Activated effector memory CD4-positive, alpha-beta T cell treated with anti-CD3 and anti-CD28 coated beads, Interleukin-2, amount 50 U/mL, for 16 hours (primary cell): ENCODE measurements at regions not wholly inside any gene's neighbourhood (a gene's known extent, or its start where the extent isn't known, plus 50 kb on each side); places are given as distances from the start of the nearest gene placed in this dataset.
"Not testable (repeated sequence)": the region's sequence is repeated elsewhere in the genome, so short reads cannot be mapped to it uniquely, and the experiment has no call there.

ENCODE experiments used
- DNase-seq: peaks from one replicate; pipeline ENCODE4 v3.0.0-alpha.2; 2020

GRCh38 chr10:121312587-121312986 is 285.7 kb downstream of the FGFR2 start:
- DNase-seq, result no peak

GRCh38 chr10:121313119-121313875 is 284.9 kb downstream of the FGFR2 start:
- DNase-seq, result no peak

GRCh38 chr10:121316432-121316831 is 281.8 kb downstream of the FGFR2 start:
- DNase-seq, result no peak

- DNase-seq, result no peak
These were observed 280.9 kb downstream of the FGFR2 start for GRCh38 chr10:121317374-121317773.

GRCh38 chr10:121322046-121322445 is 276.2 kb downstream of the FGFR2 start:
- DNase-seq, result no peak

- no peak for DNase-seq
These were observed 275.5 kb downstream of the FGFR2 start for GRCh38 chr10:121322776-121323175.

GRCh38 chr10:121323443-121323842 is 274.8 kb downstream of the FGFR2 start:
- no peak for DNase-seq

- DNase-seq, result no peak
These were observed 273.5 kb downstream of the FGFR2 start for GRCh38 chr10:121324678-121325213.

- DNase-seq, result no peak
These were observed 272.6 kb downstream of the FGFR2 start for GRCh38 chr10:121325490-121326231.

- DNase-seq, result no peak
These were observed 271.3 kb downstream of the FGFR2 start for GRCh38 chr10:121326905-121327304.

GRCh38 chr10:121327727-121328126 is 270.5 kb downstream of the FGFR2 start:
- DNase-seq, result no peak

GRCh38 chr10:121329631-121330030 is 268.6 kb downstream of the FGFR2 start:
- not testable (repeated sequence) for DNase-seq

GRCh38 chr10:121330563-121330962 is 267.7 kb downstream of the FGFR2 start:
- no peak for DNase-seq

GRCh38 chr10:121332353-121332752 is 265.9 kb downstream of the FGFR2 start:
- DNase-seq, result no peak

- no peak for DNase-seq
These were observed 265.1 kb downstream of the FGFR2 start for GRCh38 chr10:121332829-121333765.

- DNase-seq, result no peak
These were observed 262.8 kb downstream of the FGFR2 start for GRCh38 chr10:121335386-121335925.

- DNase-seq, result no peak
These were observed 260.8 kb downstream of the FGFR2 start for GRCh38 chr10:121337427-121337826.

- DNase-seq, result no peak
These were observed 259.9 kb downstream of the FGFR2 start for GRCh38 chr10:121338206-121338980.

- no peak for DNase-seq
These were observed 259.1 kb downstream of the FGFR2 start for GRCh38 chr10:121339114-121339513.

- no peak for DNase-seq
These were observed 257.9 kb downstream of the FGFR2 start for GRCh38 chr10:121340271-121340831.

GRCh38 chr10:121351540-121351939 is 246.7 kb downstream of the FGFR2 start:
- DNase-seq, result no peak
